Right atrium auricular region (tissue), 2 donors: ENCODE measurements at regions not wholly inside any gene's neighbourhood (a gene's known extent, or its start where the extent isn't known, plus 50 kb on each side); places are given as distances from the start of the nearest gene placed in this dataset.
A peak's percentile ranks its signal among the peaks of the same experiment; 100 is the strongest.
"Not testable (repeated sequence)": the region's sequence is repeated elsewhere in the genome, so short reads cannot be mapped to it uniquely, and the experiment has no call there.

Experiments
- DNase-seq: peaks from one replicate; pipeline ENCODE4 v3.0.0-alpha.2; 2019; ENCODE audit warnings: low spot score
- H3K27ac ChIP-seq, 2 donors: fragments of 200-600 bp; sonication (generic); 1 replicate in 1 of 2; 2 replicates in 1 of 2; pipeline ENCODE4 v1.5.1; 2016 to 2019
- H3K27me3 ChIP-seq, 2 donors: fragments of 200-600 bp; sonication (generic); one replicate each; pipeline versions ENCODE4 v1.5.1 to v1.6.0; 2017 to 2019
- H3K36me3 ChIP-seq: fragments of 200-600 bp; sonication (generic); one replicate; pipeline ENCODE4 v1.5.1; 2016
- H3K4me1 ChIP-seq, 2 donors: fragments of 200-600 bp; sonication (generic); one replicate each; pipeline versions ENCODE4 v1.5.1 to v1.6.0; 2017 to 2019
- H3K4me3 ChIP-seq, 2 donors: fragments of 200-600 bp; sonication (generic); 1 replicate in 1 of 2; 2 replicates in 1 of 2; pipeline ENCODE4 v1.5.1; 2017 to 2019; ENCODE audit warnings: mild to moderate bottlenecking in 1 of 2, moderate library complexity in 1 of 2
- H3K9me3 ChIP-seq, 2 donors: fragments of 200-600 bp; sonication (generic); one replicate each; pipeline ENCODE4 v1.5.1; 2019
- CTCF ChIP-seq, 2 donors: fragments of 200-600 bp; sonication (generic); IDR thresholded peaks; one replicate each; pipeline ENCODE4 v1.5.1; 2019; ENCODE audit warnings: antibody characterized with exemption in 2 of 2

DNA sequence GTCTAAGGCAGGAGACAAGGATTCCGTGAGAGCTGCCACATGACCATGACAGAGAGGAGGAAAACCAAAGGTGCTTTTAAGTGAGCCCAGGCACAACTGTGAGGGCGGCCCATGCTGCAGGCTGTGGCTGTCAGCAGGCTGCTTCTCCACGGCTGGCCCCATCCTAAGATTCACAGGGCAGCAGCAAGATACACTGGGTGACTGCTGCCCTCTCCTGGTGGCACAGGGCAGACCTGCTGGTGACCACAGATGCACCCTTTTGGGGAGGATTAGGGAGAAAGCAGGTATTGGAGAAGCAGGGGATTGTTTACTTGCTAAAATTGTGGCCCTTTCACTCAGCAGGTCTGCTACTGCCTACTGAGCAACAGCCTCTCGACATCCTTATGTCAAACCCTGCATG is 125.4 kb upstream of the ALDH3B2 start:
- DNase-seq, H3K4me3 ChIP-seq, H3K9me3 ChIP-seq, H3K27ac ChIP-seq, H3K4me1 ChIP-seq, H3K27me3 ChIP-seq, H3K36me3 ChIP-seq: not testable (repeated sequence)
- peak; percentile 27 to 65 for TF ChIP-seq CTCF (IDR thresholded peaks at IDR 0.05)

DNA sequence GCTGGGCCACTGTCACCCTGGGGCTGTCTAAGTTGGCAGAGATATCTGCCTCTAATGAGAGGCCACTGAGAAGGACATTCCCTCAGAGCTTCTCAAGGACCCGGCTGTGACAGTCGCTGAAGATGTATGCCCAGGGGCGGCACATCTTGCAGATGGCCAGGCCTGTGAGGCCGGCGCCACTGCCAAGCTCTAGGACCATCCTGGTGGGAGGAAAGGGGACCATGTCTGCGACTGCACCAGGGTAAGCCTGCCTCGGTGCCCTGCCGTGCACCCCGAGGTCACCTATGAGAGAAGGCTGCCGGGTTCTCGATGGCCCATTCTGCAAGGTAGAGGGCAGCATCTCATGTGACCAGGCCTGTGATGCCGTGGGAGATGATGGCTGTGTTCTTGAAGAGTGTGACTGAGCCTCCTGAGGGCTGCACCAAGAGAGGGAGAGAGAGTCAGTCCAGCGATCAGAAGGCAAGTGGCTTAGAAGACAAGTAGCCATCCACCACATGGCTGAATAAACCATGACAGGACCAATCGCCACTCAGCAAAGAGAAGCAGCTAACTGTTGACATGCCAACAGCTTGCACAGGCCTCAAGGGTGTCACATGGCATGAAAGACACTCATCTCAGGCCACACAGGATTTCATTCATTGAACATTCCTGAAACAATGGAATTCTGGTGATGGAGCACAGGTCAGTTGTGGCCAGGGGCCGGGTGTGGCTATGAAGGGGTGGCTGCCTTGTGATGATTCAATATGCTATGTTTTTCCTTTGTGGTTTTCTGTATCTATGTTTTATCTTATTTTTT is 123.5 kb upstream of the ALDH3B2 start:
- not testable (repeated sequence) for H3K9me3 ChIP-seq, H3K4me1 ChIP-seq, H3K4me3 ChIP-seq, H3K36me3 ChIP-seq, DNase-seq, H3K27me3 ChIP-seq, H3K27ac ChIP-seq

- Histone ChIP-seq H3K9me3 (no peaks in the 10 kb centered on the region), H3K36me3 (no peaks in the 10 kb centered on the region), H3K27me3 (no peaks in the 10 kb centered on the region), H3K4me3 (no peak overlapping the region), H3K27ac (no peak overlapping the region), H3K4me1 (no peaks in the 10 kb centered on the region)
- DNase-seq: no peak
- TF ChIP-seq CTCF (IDR thresholded peaks at IDR 0.05): no peak
Measured at GRCh38 chr11:67795746-67796145, 121.3 kb upstream of the ALDH3B2 start.

- not testable (repeated sequence) for H3K4me3 ChIP-seq, H3K27ac ChIP-seq, H3K4me1 ChIP-seq, H3K36me3 ChIP-seq, H3K27me3 ChIP-seq, H3K9me3 ChIP-seq, DNase-seq
Measured at GRCh38 chr11:67793750-67794149, 119.3 kb upstream of the ALDH3B2 start.

GRCh38 chr11:67792273-67792990 is 118.0 kb upstream of the ALDH3B2 start:
- H3K27ac ChIP-seq, H3K27me3 ChIP-seq, H3K4me1 ChIP-seq, H3K36me3 ChIP-seq, H3K4me3 ChIP-seq, H3K9me3 ChIP-seq: not testable (repeated sequence)
- DNase-seq: peak; percentile 65
- peak; percentile 39 to 65 for TF ChIP-seq CTCF (IDR thresholded peaks at IDR 0.05)

DNA sequence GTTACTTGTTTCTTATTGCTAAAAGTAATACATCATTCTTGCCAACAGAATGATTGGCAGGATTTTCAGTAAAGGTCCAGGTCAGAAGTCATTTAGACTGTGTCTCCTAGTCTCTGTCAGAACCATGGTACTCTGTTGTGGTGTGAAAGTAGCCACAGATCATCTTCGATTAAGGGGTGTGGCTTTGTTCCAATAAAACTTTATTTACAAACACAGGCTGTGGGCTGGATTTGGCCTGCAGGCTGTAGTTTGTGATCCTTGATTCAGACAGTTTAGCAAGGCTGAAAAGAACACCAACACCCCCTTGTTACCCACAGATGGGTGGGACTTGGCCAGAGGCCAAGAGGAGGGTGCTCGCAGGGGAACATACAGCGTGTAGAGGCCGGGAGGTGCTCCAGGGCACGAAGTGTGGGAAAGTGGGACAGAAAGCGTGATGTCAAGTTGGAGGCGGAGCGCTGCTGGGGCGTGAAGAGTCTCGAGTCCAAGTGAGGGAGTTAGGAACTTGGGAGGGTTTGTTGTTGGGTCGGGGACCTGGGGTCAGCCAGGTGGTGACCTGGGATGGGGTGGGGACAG is 117.3 kb upstream of the ALDH3B2 start:
- not testable (repeated sequence) for DNase-seq, H3K4me1 ChIP-seq, H3K4me3 ChIP-seq, H3K27me3 ChIP-seq, H3K9me3 ChIP-seq, H3K27ac ChIP-seq, H3K36me3 ChIP-seq

DNA sequence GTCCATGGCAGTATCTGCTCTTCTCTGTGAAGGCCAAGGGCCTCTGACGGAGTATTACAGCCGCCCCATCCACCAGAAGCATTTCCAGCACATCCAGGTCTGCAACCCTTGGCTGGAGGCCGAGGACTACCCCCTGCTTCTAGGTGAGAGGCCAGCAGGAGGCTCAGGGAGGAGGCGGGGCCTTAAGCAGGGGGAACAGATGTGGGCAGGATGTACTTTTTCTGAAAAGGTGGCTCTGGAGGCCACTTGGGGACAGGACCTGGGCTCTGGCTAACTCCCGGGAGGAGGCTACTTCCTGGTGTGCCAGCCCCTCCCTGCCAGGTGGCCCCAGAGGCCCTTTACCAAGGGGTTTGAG is 113.9 kb upstream of the ALDH3B2 start:
- H3K4me1 ChIP-seq, H3K4me3 ChIP-seq, H3K9me3 ChIP-seq, H3K36me3 ChIP-seq, H3K27ac ChIP-seq, H3K27me3 ChIP-seq, DNase-seq: not testable (repeated sequence)

GRCh38 chr11:67787681-67788340 is 113.4 kb upstream of the ALDH3B2 start:
- DNase-seq, H3K4me1 ChIP-seq, H3K4me3 ChIP-seq, H3K27me3 ChIP-seq, H3K27ac ChIP-seq, H3K36me3 ChIP-seq, H3K9me3 ChIP-seq: not testable (repeated sequence)

GRCh38 chr11:67781967-67782366 is 107.5 kb upstream of the ALDH3B2 start:
- H3K9me3 ChIP-seq, H3K4me3 ChIP-seq, H3K27me3 ChIP-seq, DNase-seq, H3K27ac ChIP-seq, H3K4me1 ChIP-seq, H3K36me3 ChIP-seq: not testable (repeated sequence)

DNA sequence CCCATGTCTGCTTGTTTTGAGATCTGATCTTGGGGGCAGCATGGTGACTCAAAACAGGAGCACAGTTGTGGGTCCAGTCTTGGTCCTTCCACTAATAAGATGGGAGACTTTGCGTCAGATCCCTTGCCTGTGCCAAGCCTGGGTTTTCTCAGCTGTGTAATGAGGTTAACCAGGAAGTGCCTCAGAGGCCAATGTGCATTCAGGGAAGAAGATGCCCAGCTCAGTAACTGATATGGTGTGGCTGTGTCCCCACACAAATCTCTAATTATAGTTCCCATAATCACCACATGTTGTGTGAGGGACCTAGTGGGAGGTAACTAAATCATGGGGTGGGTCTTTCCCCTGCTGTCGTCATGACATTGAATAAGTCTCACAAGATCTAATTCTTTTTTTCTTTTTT is 107.1 kb upstream of the ALDH3B2 start:
- not testable (repeated sequence) for H3K27ac ChIP-seq, H3K36me3 ChIP-seq, H3K27me3 ChIP-seq, H3K9me3 ChIP-seq, H3K4me1 ChIP-seq, DNase-seq, H3K4me3 ChIP-seq
